ENCODE measurements at regions not wholly inside any gene's neighbourhood (a gene's known extent, or its start where the extent isn't known, plus 50 kb on each side); places are given as distances from the start of the nearest gene placed in this dataset.

DNA sequence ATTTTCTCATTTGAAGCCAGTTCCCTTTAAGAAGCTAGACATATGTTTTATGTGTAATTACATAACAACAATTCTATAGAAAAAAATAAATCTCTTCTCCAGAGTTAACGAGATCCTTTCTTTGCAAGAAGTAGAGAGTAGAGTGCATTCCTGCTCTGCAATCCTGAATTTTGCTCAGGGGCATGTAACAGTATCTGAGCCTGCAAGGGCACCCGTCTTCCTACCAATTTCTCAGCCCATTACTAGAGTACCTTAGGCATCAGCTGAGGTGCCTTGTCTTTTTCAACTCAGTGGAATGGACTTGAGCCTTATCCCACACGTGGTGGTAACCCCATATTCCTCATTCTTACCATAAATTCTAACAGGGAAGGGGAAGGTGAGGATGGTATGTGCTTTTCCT is 205.9 kb downstream of the IKZF2 start:
- no peaks in the 10 kb centered on the region for H3K36me3 ChIP-seq (ENCODE audit: control insufficient read depth, insufficient read depth, low read length)
- DNase-seq (ENCODE audit: extremely low read depth, insufficient read length), result no peak
- no peaks in the 10 kb centered on the region for H3K27me3 ChIP-seq (replicated peaks; ENCODE audit: control insufficient read depth, insufficient read depth, low read length)
- no peak overlapping the region for H3K4me3 ChIP-seq (replicated peaks; ENCODE audit: low read depth, low read length)
- TF ChIP-seq, protein P1, sequence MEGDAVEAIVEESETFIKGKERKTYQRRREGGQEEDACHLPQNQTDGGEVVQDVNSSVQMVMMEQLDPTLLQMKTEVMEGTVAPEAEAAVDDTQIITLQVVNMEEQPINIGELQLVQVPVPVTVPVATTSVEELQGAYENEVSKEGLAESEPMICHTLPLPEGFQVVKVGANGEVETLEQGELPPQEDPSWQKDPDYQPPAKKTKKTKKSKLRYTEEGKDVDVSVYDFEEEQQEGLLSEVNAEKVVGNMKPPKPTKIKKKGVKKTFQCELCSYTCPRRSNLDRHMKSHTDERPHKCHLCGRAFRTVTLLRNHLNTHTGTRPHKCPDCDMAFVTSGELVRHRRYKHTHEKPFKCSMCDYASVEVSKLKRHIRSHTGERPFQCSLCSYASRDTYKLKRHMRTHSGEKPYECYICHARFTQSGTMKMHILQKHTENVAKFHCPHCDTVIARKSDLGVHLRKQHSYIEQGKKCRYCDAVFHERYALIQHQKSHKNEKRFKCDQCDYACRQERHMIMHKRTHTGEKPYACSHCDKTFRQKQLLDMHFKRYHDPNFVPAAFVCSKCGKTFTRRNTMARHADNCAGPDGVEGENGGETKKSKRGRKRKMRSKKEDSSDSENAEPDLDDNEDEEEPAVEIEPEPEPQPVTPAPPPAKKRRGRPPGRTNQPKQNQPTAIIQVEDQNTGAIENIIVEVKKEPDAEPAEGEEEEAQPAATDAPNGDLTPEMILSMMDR (IDR thresholded peaks at IDR 0.05; ENCODE audit: insufficient read depth, low read length, poor library complexity, severe bottlenecking), result no peak

DNA sequence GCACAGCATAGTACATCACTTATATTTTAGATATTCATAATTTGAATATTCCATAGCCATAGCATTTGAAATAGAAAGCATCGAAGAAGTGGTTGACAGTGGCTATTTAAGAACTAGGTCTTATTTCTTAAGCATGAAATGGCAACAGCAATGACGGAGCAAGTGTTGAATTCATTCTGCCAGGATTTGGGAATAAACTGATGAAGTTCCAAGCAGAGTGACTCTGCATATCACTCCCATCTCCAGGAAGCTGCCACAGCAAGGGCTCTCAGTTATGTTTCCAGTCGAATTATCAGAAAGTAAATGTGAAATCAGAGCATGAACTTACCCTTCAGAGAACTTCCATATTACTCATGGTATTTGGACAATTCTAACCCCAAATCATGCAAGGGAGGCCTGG is 208.1 kb downstream of the IKZF2 start:
- TF ChIP-seq, protein P1 (IDR thresholded peaks at IDR 0.05; ENCODE audit: insufficient read depth, low read length, poor library complexity, severe bottlenecking), result no peak
- Histone ChIP-seq H3K27me3 (replicated peaks; ENCODE audit: control insufficient read depth, insufficient read depth, low read length) (no peaks in the 10 kb centered on the region), H3K36me3 (ENCODE audit: control insufficient read depth, insufficient read depth, low read length) (no peaks in the 10 kb centered on the region), H3K4me3 (replicated peaks; ENCODE audit: low read depth, low read length) (no peak overlapping the region)
- no peak for DNase-seq (ENCODE audit: extremely low read depth, insufficient read length)

DNA sequence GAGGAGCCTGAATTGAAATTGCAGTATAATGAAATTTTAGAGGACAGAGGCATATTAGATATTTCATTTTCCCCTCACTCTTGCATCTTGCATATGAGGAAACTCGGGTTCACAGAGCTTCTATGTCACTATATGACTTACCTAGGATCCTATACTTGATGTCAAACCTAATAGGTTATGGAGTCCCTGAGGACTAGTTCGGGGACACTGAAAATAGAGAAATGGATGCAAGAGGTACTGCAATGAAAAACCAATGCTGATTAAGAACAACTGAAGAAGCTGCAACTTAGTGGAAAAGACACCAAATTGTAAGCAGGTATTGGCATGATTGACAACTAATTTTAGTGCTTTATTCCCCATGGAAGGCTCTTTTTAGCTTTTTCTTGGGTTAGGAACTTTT is 210.1 kb downstream of the IKZF2 start:
- Histone ChIP-seq H3K4me3 (replicated peaks; ENCODE audit: low read depth, low read length) (no peak overlapping the region), H3K36me3 (ENCODE audit: control insufficient read depth, insufficient read depth, low read length) (no peaks in the 10 kb centered on the region), H3K27me3 (replicated peaks; ENCODE audit: control insufficient read depth, insufficient read depth, low read length) (no peaks in the 10 kb centered on the region)
- TF ChIP-seq, protein P1 (IDR thresholded peaks at IDR 0.05; ENCODE audit: insufficient read depth, low read length, poor library complexity, severe bottlenecking), result no peak
- DNase-seq (ENCODE audit: extremely low read depth, insufficient read length), result no peak

DNA sequence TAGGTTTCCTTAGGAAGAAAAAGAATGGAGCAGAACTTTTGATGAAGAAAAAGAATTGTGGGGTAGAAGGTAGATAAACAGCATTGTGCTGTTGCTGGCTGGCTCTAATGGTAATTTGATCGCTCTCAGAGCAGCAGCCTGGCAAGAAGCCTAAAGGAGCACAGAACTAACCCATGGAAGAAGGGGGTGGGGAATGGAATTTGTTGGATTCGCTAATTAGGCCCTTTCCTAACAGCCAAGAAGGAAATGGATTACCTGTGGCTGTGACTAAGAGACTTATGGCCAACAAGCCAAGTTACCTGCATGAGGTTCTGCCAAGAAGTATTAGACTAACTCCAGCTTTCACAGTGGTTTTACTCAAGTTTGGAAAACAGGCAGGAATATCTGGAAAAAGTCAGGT is 210.6 kb downstream of the IKZF2 start:
- DNase-seq (ENCODE audit: extremely low read depth, insufficient read length), result no peak
- TF ChIP-seq, protein P1 (IDR thresholded peaks at IDR 0.05; ENCODE audit: insufficient read depth, low read length, poor library complexity, severe bottlenecking), result no peak
- Histone ChIP-seq H3K36me3 (ENCODE audit: control insufficient read depth, insufficient read depth, low read length) (no peaks in the 10 kb centered on the region), H3K27me3 (replicated peaks; ENCODE audit: control insufficient read depth, insufficient read depth, low read length) (no peaks in the 10 kb centered on the region), H3K4me3 (replicated peaks; ENCODE audit: low read depth, low read length) (no peak overlapping the region)

DNA sequence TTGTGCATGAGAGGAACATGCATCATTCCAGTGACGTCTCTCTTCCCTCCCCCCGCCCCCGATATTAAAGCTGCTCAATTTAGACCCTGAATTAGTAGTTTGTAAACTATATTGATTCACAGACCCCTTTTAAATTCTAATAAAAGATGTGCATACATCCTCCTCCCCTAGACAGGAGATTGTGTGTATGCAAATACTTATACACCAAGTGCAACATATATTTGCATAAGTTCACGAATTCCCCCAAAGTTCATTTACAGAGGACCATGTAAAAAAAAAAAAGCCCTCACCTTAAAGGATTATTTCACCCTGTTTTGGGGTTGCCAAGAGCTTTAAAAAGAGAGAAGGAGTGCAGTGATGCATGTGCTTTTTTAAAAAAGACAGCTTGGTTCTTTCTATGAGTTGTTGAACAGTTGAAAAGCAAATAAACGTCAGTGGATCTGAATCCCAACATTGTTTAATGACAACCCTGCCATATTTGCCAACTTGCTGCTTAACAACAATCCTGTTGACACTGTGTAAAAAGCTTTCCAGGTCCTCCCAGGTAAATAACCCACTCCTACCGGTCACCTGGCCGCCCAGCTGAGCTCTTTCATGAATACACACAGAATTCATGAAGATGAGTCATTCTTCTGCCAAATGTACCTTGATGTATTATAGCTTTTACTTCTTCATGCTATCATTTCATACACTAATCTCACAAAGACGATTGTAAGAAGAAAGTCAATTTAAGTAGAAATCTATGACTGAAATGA is 211.5 kb downstream of the IKZF2 start:
- Histone ChIP-seq H3K27me3 (replicated peaks; ENCODE audit: control insufficient read depth, insufficient read depth, low read length) (no peaks in the 10 kb centered on the region), H3K36me3 (ENCODE audit: control insufficient read depth, insufficient read depth, low read length) (no peaks in the 10 kb centered on the region), H3K4me3 (replicated peaks; ENCODE audit: low read depth, low read length) (no peak overlapping the region)
- TF ChIP-seq, protein P1 (IDR thresholded peaks at IDR 0.05; ENCODE audit: insufficient read depth, low read length, poor library complexity, severe bottlenecking), result no peak
- no peak for DNase-seq (ENCODE audit: extremely low read depth, insufficient read length)
